HepG2 (cell line): ENCODE measurements at regions not wholly inside any gene's neighbourhood (a gene's known extent, or its start where the extent isn't known, plus 50 kb on each side); places are given as distances from the start of the nearest gene placed in this dataset.

Experiments
- CSRNP2 ChIP-seq: sonication (generic); formaldehyde crosslinking; conservative IDR thresholded peaks from 2 replicates; pipeline ENCODE4 v1.8.0; 2022; ENCODE audit warnings: low read depth, missing genetic modification reagents
- HNRNPK ChIP-seq: fragments of 200-400 bp; formaldehyde crosslinking; IDR thresholded peaks from 2 replicates; pipeline ENCODE4 v1.6.1; 2018; ENCODE audit warnings: low read length, low read depth, moderate library complexity, mild to moderate bottlenecking; ENCODE audit not compliant: poor library complexity, severe bottlenecking
- JDP2 ChIP-seq: sonication (generic); formaldehyde crosslinking; IDR thresholded peaks from 2 replicates; pipeline ENCODE4 v1.8.1; 2022; ENCODE audit warnings: missing genetic modification reagents, borderline replicate concordance
- JUN ChIP-seq: sonication (generic); formaldehyde crosslinking; IDR thresholded peaks from 2 replicates; pipeline ENCODE4 v1.4.0; 2020; ENCODE audit warnings: mild to moderate bottlenecking, missing genetic modification reagents
- KDM5A ChIP-seq: fragments of 200-600 bp; sonication (generic); IDR thresholded peaks from 2 replicates; pipeline ENCODE4 v1.7.0; 2018; ENCODE audit warnings: antibody characterized with exemption, mild to moderate bottlenecking, low read length, borderline replicate concordance
- MNT ChIP-seq: fragments of 450-650 bp; IDR thresholded peaks from 2 replicates; pipeline ENCODE4 v1.6.1; 2016
- NRL ChIP-seq: sonication (generic); formaldehyde crosslinking; IDR thresholded peaks from 2 replicates; pipeline ENCODE4 v1.5.0; 2020; ENCODE audit warnings: missing genetic modification reagents, mild to moderate bottlenecking, moderate library complexity, borderline replicate concordance
- POLR2G ChIP-seq: fragments of 200-400 bp; formaldehyde crosslinking; IDR thresholded peaks from 2 replicates; pipeline ENCODE4 v1.6.1; 2018; ENCODE audit warnings: mild to moderate bottlenecking, low read depth, low read length, moderate library complexity
- TBP ChIP-seq: sonication (generic); formaldehyde crosslinking; IDR thresholded peaks from 2 replicates; pipeline ENCODE4 v1.5.0; 2020; ENCODE audit warnings: missing genetic modification reagents
- ZKSCAN1 ChIP-seq: fragments of 150-350 bp; IDR thresholded peaks from 2 replicates; pipeline ENCODE4 v1.6.1; 2014; ENCODE audit warnings: low read length
- ZNF367 ChIP-seq: sonication (generic); formaldehyde crosslinking; IDR thresholded peaks from 2 replicates; pipeline ENCODE4 v1.4.0; 2020; ENCODE audit warnings: missing genetic modification reagents, borderline replicate concordance
- ZNF501 ChIP-seq: sonication (generic); formaldehyde crosslinking; IDR thresholded peaks from 2 replicates; pipeline ENCODE4 v1.5.1; 2020; ENCODE audit warnings: mild to moderate bottlenecking, moderate library complexity, missing genetic modification reagents
- ZNF644 ChIP-seq: IDR thresholded peaks from 2 replicates; pipeline ENCODE4 v1.6.1; 2016; ENCODE audit warnings: low read depth
- ZNF670 ChIP-seq: sonication (generic); formaldehyde crosslinking; IDR thresholded peaks from 2 replicates; pipeline ENCODE4 v1.8.0; 2022; ENCODE audit warnings: mild to moderate bottlenecking, missing genetic modification reagents, borderline replicate concordance
- ZNF737 ChIP-seq: sonication (generic); formaldehyde crosslinking; IDR thresholded peaks from 2 replicates; pipeline ENCODE4 v1.5.0; 2020; ENCODE audit warnings: missing genetic modification reagents, mild to moderate bottlenecking, borderline replicate concordance
- TF ChIP-seq, protein P1 (sequence below): sonication (generic); formaldehyde crosslinking; IDR thresholded peaks from one replicate; pipeline ENCODE4 v1.5.1; 2020; ENCODE audit warnings: mild to moderate bottlenecking, missing genetic modification reagents; ENCODE audit errors: not compliant biosample characterization

DNA sequence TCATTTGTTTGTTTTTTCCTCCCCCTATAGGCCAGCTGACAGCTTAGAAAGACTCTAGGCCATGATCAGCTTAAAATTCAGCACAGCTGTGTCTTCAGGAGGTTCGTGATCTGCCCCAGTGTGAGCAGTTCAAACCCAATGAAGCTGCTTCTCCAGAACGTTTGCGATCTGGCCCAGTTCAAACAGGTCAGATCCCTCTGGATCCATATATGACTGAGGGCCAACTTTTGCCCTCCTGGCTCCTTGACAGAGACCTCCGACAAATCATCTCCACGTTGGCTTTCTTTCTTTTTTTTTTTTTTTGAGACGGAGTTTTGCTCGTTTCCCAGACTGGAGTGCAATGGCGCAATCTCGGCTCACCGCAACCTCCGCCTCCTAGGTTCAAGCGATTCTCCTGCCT is 50.2 kb upstream of the ATF7IP2 start (continued):
- TF ChIP-seq MNT (no peak), ZNF367 (no peak), HNRNPK (no peak), JUN (CRISPR knock-in tag) (no peak), TBP (CRISPR knock-in tag) (no peak), CSRNP2 (CRISPR knock-in tag) (no peak), ZNF670 (CRISPR knock-in tag) (no peak), ZNF644 (CRISPR knock-in tag) (no peak), NRL (no peak), ZNF501 (0 out of 2 replicates have a peak, but pooled peaks have one; percentile 47), POLR2G (no peak), ZNF737 (CRISPR knock-in tag) (no peak), KDM5A (no peak), JDP2 (CRISPR knock-in tag) (no peak), ZKSCAN1 (no peak)
- TF ChIP-seq, protein P1, sequence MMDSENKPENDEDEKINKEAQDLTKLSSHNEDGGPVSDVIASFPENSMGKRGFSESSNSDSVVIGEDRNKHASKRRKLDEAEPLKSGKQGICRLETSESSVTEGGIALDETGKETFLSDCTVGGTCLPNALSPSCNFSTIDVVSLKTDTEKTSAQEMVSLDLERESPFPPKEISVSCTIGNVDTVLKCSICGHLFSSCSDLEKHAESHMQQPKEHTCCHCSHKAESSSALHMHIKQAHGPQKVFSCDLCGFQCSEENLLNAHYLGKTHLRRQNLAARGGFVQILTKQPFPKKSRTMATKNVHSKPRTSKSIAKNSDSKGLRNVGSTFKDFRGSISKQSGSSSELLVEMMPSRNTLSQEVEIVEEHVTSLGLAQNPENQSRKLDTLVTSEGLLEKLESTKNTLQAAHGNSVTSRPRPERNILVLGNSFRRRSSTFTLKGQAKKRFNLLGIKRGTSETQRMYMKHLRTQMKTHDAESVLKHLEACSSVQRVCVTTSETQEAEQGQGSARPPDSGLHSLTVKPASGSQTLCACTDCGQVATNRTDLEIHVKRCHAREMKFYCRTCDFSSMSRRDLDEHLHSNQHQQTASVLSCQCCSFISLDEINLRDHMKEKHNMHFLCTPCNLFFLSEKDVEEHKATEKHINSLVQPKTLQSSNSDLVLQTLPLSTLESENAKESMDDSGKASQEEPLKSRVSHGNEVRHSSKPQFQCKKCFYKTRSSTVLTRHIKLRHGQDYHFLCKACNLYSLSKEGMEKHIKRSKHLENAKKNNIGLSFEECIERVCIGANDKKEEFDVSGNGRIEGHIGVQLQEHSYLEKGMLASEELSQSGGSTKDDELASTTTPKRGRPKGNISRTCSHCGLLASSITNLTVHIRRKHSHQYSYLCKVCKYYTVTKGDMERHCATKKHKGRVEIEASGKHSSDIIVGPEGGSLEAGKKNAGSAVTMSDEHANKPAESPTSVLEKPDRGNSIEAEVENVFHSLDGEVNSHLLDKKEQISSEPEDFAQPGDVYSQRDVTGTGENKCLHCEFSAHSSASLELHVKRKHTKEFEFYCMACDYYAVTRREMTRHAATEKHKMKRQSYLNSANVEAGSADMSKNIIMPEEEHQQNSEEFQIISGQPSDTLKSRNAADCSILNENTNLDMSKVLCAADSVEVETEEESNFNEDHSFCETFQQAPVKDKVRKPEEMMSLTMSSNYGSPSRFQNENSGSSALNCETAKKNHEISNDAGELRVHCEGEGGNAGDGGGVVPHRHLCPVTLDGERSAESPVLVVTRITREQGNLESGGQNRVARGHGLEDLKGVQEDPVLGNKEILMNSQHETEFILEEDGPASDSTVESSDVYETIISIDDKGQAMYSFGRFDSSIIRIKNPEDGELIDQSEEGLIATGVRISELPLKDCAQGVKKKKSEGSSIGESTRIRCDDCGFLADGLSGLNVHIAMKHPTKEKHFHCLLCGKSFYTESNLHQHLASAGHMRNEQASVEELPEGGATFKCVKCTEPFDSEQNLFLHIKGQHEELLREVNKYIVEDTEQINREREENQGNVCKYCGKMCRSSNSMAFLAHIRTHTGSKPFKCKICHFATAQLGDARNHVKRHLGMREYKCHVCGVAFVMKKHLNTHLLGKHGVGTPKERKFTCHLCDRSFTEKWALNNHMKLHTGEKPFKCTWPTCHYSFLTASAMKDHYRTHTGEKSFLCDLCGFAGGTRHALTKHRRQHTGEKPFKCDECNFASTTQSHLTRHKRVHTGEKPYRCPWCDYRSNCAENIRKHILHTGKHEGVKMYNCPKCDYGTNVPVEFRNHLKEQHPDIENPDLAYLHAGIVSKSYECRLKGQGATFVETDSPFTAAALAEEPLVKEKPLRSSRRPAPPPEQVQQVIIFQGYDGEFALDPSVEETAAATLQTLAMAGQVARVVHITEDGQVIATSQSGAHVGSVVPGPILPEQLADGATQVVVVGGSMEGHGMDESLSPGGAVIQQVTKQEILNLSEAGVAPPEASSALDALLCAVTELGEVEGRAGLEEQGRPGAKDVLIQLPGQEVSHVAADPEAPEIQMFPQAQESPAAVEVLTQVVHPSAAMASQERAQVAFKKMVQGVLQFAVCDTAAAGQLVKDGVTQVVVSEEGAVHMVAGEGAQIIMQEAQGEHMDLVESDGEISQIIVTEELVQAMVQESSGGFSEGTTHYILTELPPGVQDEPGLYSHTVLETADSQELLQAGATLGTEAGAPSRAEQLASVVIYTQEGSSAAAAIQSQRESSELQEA (CRISPR knock-in tag) = no peak
- TF ChIP-seq, all 625 proteins: peak for 6
